ENCODE measurements at regions not wholly inside any gene's neighbourhood (a gene's known extent, or its start where the extent isn't known, plus 50 kb on each side); places are given as distances from the start of the nearest gene placed in this dataset.
"Not testable (repeated sequence)": the region's sequence is repeated elsewhere in the genome, so short reads cannot be mapped to it uniquely, and the experiment has no call there.

GRCh38 chr5:169374111-169374510 lies 73.2 kb upstream of the SLIT3 start:
- Histone ChIP-seq H3K4me3 (no peak overlapping the region), H3K27ac (no peak overlapping the region)

DNA sequence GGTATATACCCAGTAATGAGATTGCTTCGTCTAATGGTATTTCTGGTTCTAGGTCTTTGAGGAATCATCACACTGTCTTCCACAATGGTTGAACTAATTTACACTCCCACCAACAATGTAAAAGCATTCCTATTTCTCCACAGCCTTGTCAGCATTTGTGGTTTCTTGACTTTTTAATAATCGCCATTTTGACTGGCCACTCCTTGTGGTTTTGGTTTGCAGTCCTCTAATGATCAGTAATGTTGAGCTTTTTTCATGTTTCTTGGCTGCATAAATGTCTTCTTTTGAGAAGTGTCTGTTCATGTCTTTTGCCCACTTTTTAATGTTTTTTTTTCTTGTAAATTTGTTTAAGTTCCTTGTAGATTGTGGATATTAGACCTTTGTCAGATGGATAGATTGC lies 70.9 kb upstream of the SLIT3 start:
- not testable (repeated sequence) for H3K27ac ChIP-seq

GRCh38 chr5:169369130-169369529 lies 68.2 kb upstream of the SLIT3 start:
- Histone ChIP-seq H3K27ac (no peak overlapping the region), H3K4me3 (no peak overlapping the region)

More for the DNA sequence above, 70.9 kb upstream of the SLIT3 start:
- H3K4me3 ChIP-seq: not testable (repeated sequence)

DNA sequence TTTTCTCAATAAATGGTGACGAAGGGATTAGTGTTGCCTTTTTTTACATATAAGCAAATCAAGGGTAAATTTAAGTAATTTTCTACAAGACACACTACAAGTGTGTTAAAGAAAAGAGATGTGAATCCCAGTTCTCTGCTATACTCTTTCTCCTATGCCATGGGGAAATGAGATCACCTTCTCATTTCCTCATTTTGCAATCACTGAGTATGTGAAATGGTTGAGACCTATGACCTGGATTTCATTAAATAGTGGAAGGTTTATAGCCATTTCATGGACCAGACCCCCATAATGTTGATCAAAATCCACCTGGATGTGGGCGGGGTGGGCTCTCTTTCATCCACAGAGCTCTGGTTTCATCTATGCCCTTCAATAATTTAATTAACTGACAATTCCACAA lies 66.9 kb upstream of the SLIT3 start:
- no peak overlapping the region for H3K27ac ChIP-seq

GRCh38 chr5:169357291-169357690 lies 56.4 kb upstream of the SLIT3 start:
- no peak overlapping the region for H3K4me3 ChIP-seq
- H3K27ac ChIP-seq: no peak overlapping the region

More for the DNA sequence above, 66.9 kb upstream of the SLIT3 start:
- no peak overlapping the region for H3K4me3 ChIP-seq

- H3K27ac ChIP-seq: no peak overlapping the region
- no peak overlapping the region for H3K4me3 ChIP-seq
Measured at GRCh38 chr5:169356811-169357210, 55.9 kb upstream of the SLIT3 start.

DNA sequence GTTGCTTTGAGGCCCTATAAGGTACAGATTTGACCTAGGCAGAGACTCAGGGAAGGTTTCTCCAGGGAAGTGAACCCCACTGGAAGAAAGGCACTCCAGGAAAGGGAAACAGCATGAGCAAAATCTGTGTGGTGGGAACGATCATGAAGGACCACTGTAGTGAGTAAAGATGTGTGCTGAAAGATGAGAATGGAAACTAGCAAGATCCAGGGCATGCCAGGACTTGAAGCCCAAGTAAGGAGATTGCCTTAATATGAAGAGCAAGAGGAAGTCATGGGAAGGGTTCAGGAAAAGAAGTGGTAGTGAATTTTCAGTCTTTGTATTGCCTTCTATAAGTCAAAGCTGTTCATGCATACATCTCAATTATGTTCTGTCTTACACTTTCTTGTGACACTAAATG lies 55.2 kb upstream of the SLIT3 start:
- no peak overlapping the region for H3K4me3 ChIP-seq
- no peak overlapping the region for H3K27ac ChIP-seq

DNA sequence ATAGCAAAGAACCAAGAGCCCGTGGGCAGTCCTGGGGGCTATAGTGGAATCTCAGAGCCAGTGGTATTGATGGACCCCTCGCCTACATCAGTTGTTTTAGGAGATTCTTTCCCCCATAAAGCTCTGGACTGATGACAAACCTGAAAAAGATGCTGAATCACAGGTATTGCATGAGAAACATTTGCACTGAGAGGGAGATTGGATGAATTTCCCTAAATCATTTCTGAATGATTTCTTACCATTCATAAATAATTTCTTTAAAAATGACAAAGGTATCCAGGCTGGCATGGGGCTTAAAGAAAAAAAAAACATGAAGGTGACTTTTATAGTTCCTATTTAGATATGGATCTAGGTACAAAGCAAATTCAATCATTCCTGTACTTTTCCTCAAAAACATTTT lies 54.0 kb upstream of the SLIT3 start:
- Histone ChIP-seq H3K4me3 (no peak overlapping the region), H3K27ac (no peak overlapping the region)

GRCh38 chr5:169354263-169354662 lies 53.3 kb upstream of the SLIT3 start:
- H3K27ac ChIP-seq: no peak overlapping the region

DNA sequence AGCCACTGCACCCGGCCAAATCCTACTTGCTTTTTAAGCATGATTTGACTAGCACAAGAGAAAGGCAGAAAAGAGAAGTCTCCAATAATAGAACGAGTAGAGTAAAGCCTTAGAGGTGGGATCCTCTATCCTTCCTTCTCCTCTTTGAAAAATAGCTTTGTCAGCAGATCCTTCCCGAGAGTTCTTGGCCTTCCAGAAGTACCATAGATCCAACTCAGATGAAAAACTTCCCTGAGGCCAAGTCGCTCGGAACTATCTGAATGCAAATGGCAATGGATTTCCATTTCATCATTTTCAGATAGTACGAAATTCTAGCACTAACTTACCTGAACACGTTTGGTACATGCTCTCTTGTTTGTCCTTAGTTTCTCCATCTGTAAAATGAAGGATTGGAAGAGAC lies 52.0 kb upstream of the SLIT3 start:
- H3K27ac ChIP-seq: no peak overlapping the region
- H3K4me3 ChIP-seq: no peak overlapping the region

More at GRCh38 chr5:169354263-169354662, 53.3 kb upstream of the SLIT3 start:
- H3K4me3 ChIP-seq: no peak overlapping the region

- Histone ChIP-seq H3K27ac (no peak overlapping the region), H3K4me3 (no peak overlapping the region)
Measured at GRCh38 chr5:169351721-169352120, 50.8 kb upstream of the SLIT3 start.

DNA sequence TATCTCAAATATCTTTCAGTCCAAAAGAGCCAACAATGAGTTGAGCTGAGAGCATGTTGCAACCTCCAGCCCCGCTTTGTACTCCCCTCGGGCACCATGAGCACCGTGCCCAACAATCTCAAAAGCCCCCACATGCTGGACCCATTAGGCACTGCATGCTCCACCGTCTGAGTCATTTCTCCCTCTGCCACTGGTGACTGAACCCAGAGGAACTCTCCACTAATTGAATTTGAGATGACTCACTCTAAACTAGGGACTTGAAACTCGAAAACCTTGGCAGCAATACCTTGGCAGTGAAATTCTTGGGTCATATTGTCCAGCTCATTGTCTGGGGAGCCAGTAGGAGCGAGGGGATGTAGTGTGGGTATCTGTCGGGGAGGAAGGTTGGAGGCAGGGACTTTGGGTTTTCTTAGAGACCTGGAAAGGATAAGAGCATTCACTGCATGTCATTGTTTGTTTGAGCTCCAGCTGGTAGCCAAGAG lies 49.9 kb upstream of the SLIT3 start:
- Histone ChIP-seq H3K4me3 (no peak overlapping the region), H3K27ac (peak overlapping the region in 1 of 21 experiments; percentile 51)
